ENCODE measurements at regions not wholly inside any gene's neighbourhood (a gene's known extent, or its start where the extent isn't known, plus 50 kb on each side); places are given as distances from the start of the nearest gene placed in this dataset.
A peak's percentile ranks its signal among the peaks of the same experiment; 100 is the strongest.

DNA sequence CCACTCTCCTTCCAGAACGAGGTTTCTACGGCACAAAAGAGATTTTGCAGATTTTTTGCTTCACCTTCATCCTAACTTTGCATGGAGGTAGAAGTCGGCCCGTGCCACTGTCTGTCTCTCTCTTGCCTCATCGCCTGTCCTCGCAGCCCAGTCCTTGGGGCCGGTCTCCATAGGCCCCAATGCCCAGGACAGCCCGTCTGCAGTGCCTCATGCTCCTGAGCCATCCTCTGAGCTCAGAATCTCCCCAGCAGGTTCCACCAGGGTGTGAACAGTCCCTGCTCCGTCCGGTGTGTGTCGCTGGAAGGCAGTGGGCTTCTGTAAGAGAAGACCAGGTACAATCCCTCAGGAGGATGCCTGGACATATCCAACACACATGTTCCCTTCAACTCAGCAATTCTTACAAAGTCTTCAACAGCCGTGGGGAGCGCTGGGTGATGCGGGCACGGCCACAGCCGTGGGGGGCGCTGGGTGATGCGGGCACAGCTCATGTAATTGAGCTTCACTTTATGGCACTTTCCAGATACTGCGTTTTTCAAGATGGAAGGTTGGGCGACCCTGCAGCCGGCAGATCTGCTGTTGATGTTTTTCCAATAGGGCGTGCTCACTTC is 231.9 kb downstream of the DLL1 start:
- Mint-ChIP-seq H3K27me3 (ENCODE audit: insufficient read depth, low read depth, poor library complexity) (peaks cover 9% of the 10 kb centered on the region), H3K27ac (no peak overlapping the region), H3K9me3 (peaks cover 20% of the 10 kb centered on the region), H3K4me3 (no peak overlapping the region), H3K36me3 (ENCODE audit: low read depth) (peaks cover 7% of the 10 kb centered on the region; the same call in 2 of the 3 replicates), H3K4me1 (peaks cover under 1% of the 10 kb centered on the region)
- no peak overlapping the region for H3K4me2 ChIP-seq
- no peaks in the 10 kb centered on the region for H3K36me3 ChIP-seq (ENCODE audit: insufficient read depth)
- H3K27ac ChIP-seq (ENCODE audit: low read depth): no peak overlapping the region
- no peak overlapping the region for H3K4me3 ChIP-seq
- peak overlapping the region; percentile 69; the same call in 1 of the 2 replicates for H2AFZ ChIP-seq
- H3K27me3 ChIP-seq (ENCODE audit: insufficient read depth): no peaks in the 10 kb centered on the region
- TF ChIP-seq EZH2phosphoT487 (IDR thresholded peaks at IDR 0.05; ENCODE audit: unreplicated experiment) (no peak), EZH2 (IDR thresholded peaks at IDR 0.05; ENCODE audit: low read depth, unreplicated experiment) (no peak)
- no peaks in the 10 kb centered on the region for H4K20me1 ChIP-seq (replicated peaks; ENCODE audit: insufficient read depth)
- DNase-seq (ENCODE audit: low spot score): no peak
- H3F3A ChIP-seq (replicated peaks; ENCODE audit: low read depth): no peaks in the 10 kb centered on the region
- H3K4me1 ChIP-seq (ENCODE audit: insufficient read depth): no peaks in the 10 kb centered on the region
- H3K9me2 ChIP-seq (ENCODE audit: insufficient read depth): no peaks in the 10 kb centered on the region; the same call in 1 of the 2 replicates
- no peak for ATAC-seq
- no peaks in the 10 kb centered on the region for H3K79me2 ChIP-seq (replicated peaks; ENCODE audit: insufficient read depth)

- H3K36me3 ChIP-seq (ENCODE audit: insufficient read depth): no peaks in the 10 kb centered on the region
- H3K27me3 Mint-ChIP-seq (ENCODE audit: insufficient read depth, low read depth, poor library complexity): peaks cover 9% of the 10 kb centered on the region
- peaks cover 9% of the 10 kb centered on the region for H3K36me3 Mint-ChIP-seq (ENCODE audit: low read depth)
- H3K27me3 ChIP-seq (ENCODE audit: insufficient read depth): no peaks in the 10 kb centered on the region
- no peak overlapping the region for H3K4me2 ChIP-seq
- no peaks in the 10 kb centered on the region; the same call in 2 of the 3 replicates for H3K4me1 Mint-ChIP-seq
- H3K4me1 ChIP-seq (ENCODE audit: insufficient read depth): no peaks in the 10 kb centered on the region
- H4K20me1 ChIP-seq (replicated peaks; ENCODE audit: insufficient read depth): no peaks in the 10 kb centered on the region
- DNase-seq (ENCODE audit: low spot score): no peak
- TF ChIP-seq ZNF114 (CRISPR knock-in tag; IDR thresholded peaks at IDR 0.05): no peak
- no peak for TF ChIP-seq ZNF331 (CRISPR knock-in tag; IDR thresholded peaks at IDR 0.05; ENCODE audit: low read depth)
- TF ChIP-seq, protein P1, sequence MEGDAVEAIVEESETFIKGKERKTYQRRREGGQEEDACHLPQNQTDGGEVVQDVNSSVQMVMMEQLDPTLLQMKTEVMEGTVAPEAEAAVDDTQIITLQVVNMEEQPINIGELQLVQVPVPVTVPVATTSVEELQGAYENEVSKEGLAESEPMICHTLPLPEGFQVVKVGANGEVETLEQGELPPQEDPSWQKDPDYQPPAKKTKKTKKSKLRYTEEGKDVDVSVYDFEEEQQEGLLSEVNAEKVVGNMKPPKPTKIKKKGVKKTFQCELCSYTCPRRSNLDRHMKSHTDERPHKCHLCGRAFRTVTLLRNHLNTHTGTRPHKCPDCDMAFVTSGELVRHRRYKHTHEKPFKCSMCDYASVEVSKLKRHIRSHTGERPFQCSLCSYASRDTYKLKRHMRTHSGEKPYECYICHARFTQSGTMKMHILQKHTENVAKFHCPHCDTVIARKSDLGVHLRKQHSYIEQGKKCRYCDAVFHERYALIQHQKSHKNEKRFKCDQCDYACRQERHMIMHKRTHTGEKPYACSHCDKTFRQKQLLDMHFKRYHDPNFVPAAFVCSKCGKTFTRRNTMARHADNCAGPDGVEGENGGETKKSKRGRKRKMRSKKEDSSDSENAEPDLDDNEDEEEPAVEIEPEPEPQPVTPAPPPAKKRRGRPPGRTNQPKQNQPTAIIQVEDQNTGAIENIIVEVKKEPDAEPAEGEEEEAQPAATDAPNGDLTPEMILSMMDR (conservative IDR thresholded peaks at IDR 0.05; ENCODE audit: low read depth in 2 of 2): no peak
- TF ChIP-seq JUNB (IDR thresholded peaks at IDR 0.05; ENCODE audit: unreplicated experiment): no peak
- TF ChIP-seq EZH2phosphoT487 (IDR thresholded peaks at IDR 0.05; ENCODE audit: unreplicated experiment): no peak
- no peak for TF ChIP-seq ZNF462 (CRISPR knock-in tag; IDR thresholded peaks at IDR 0.05)
- H3K4me3 ChIP-seq: no peak overlapping the region
- no peaks in the 10 kb centered on the region for H3K9me2 ChIP-seq (ENCODE audit: insufficient read depth)
- H3K27ac ChIP-seq (ENCODE audit: low read depth): no peak overlapping the region
- no peak overlapping the region for H3K27ac Mint-ChIP-seq
- H2AFZ ChIP-seq: peak overlapping the region; percentile 69
- ATAC-seq: peak; percentile 55
- no peaks in the 10 kb centered on the region for H3K79me2 ChIP-seq (replicated peaks; ENCODE audit: insufficient read depth)
- no peaks in the 10 kb centered on the region for H3F3A ChIP-seq (replicated peaks; ENCODE audit: low read depth)
- H3K4me3 Mint-ChIP-seq: no peak overlapping the region
- peaks cover 21% of the 10 kb centered on the region for H3K9me3 Mint-ChIP-seq
These were observed 232.7 kb downstream of the DLL1 start for GRCh38 chr6:170057961-170058877.

Data from GM23338 (cell line).